Activated T-helper 2 cell treated with anti-CD3 and anti-CD28 coated beads, Interferon-gamma antibody, Interleukin-2, Interleukin-4, amounts not matched to agents 10 μg/mL and 5 μg/mL and 100 μg/mL, durations not matched to agents 14 hours and 24 hours and 36 hours (primary cell): ENCODE measurements at regions not wholly inside any gene's neighbourhood (a gene's known extent, or its start where the extent isn't known, plus 50 kb on each side); places are given as distances from the start of the nearest gene placed in this dataset.
"Not testable (repeated sequence)": the region's sequence is repeated elsewhere in the genome, so short reads cannot be mapped to it uniquely, and the experiment has no call there.

Experiments
- DNase-seq: peaks from one replicate; pipeline ENCODE4 v3.0.0; 2021; ENCODE audit warnings: low spot score
- H3K27ac Mint-ChIP-seq: one replicate; pipeline ENCODE4 v1.8.0; 2021; ENCODE audit warnings: mixed read lengths
- H3K27me3 Mint-ChIP-seq: one replicate; pipeline ENCODE4 v1.8.0; 2021; ENCODE audit warnings: low read depth, mixed read lengths
- H3K36me3 Mint-ChIP-seq: one replicate; pipeline ENCODE4 v1.8.0; 2021; ENCODE audit warnings: low read depth, mixed read lengths
- H3K4me1 Mint-ChIP-seq: one replicate; pipeline ENCODE4 v1.8.0; 2021; ENCODE audit warnings: low read depth, mixed read lengths
- H3K4me3 Mint-ChIP-seq: one replicate; pipeline ENCODE4 v1.8.0; 2021; ENCODE audit warnings: low read depth, mild to moderate bottlenecking, moderate library complexity, mixed read lengths
- H3K9me3 Mint-ChIP-seq: one replicate; pipeline ENCODE4 v1.8.0; 2021; ENCODE audit warnings: mixed read lengths
- intact Hi-C: fragments of 100-400 bp; cut with micrococcal nuclease; formaldehyde crosslinking; loops from one replicate; pipeline ENCODE4 v1.15.1; 2023

- Mint-ChIP-seq H3K4me1 (no peaks in the 10 kb centered on the region), H3K27me3 (no peaks in the 10 kb centered on the region), H3K4me3 (no peak overlapping the region), H3K36me3 (no peaks in the 10 kb centered on the region), H3K27ac (no peak overlapping the region), H3K9me3 (peaks cover 14% of the 10 kb centered on the region)
- DNase-seq = no peak
- intact Hi-C loops = no loop called here
Observed at GRCh38 chr10:33602278-33602677, 267.8 kb upstream of the NRP1 start.

- Mint-ChIP-seq H3K27ac (no peak overlapping the region), H3K27me3 (no peaks in the 10 kb centered on the region), H3K4me1 (no peaks in the 10 kb centered on the region), H3K4me3 (no peak overlapping the region), H3K9me3 (peaks cover 14% of the 10 kb centered on the region), H3K36me3 (no peaks in the 10 kb centered on the region)
- no peak for DNase-seq
- intact Hi-C loops = no loop called here
Observed at GRCh38 chr10:33600381-33600780, 265.9 kb upstream of the NRP1 start.

- DNase-seq = no peak
- Mint-ChIP-seq H3K36me3 (no peaks in the 10 kb centered on the region), H3K4me1 (no peaks in the 10 kb centered on the region), H3K27ac (no peak overlapping the region), H3K9me3 (peaks cover 14% of the 10 kb centered on the region), H3K4me3 (no peak overlapping the region), H3K27me3 (no peaks in the 10 kb centered on the region)
- intact Hi-C loops = no loop called here
Observed at GRCh38 chr10:33596422-33596821, 262.0 kb upstream of the NRP1 start.

GRCh38 chr10:33594475-33594874 lies 260.0 kb upstream of the NRP1 start:
- Mint-ChIP-seq H3K4me1 (no peaks in the 10 kb centered on the region), H3K4me3 (no peak overlapping the region), H3K27me3 (no peaks in the 10 kb centered on the region), H3K9me3 (peaks cover 10% of the 10 kb centered on the region), H3K36me3 (no peaks in the 10 kb centered on the region), H3K27ac (no peak overlapping the region)
- DNase-seq = no peak
- intact Hi-C loops = no loop called here

- no peak for DNase-seq
- intact Hi-C loops = no loop called here
- no peak overlapping the region for H3K4me3 Mint-ChIP-seq
- no peaks in the 10 kb centered on the region for H3K9me3 Mint-ChIP-seq
- H3K27ac Mint-ChIP-seq = no peak overlapping the region
- no peaks in the 10 kb centered on the region for H3K4me1 Mint-ChIP-seq
- no peaks in the 10 kb centered on the region for H3K27me3 Mint-ChIP-seq
- no peaks in the 10 kb centered on the region for H3K36me3 Mint-ChIP-seq
Observed at GRCh38 chr10:33588974-33589600, 254.6 kb upstream of the NRP1 start.

- H3K27me3 Mint-ChIP-seq, H3K27ac Mint-ChIP-seq, H3K4me3 Mint-ChIP-seq, intact Hi-C loops, H3K9me3 Mint-ChIP-seq, H3K36me3 Mint-ChIP-seq, H3K4me1 Mint-ChIP-seq, DNase-seq: not testable (repeated sequence)
Observed at GRCh38 chr10:33584596-33584995, 250.1 kb upstream of the NRP1 start.

- no peaks in the 10 kb centered on the region for H3K9me3 Mint-ChIP-seq
- H3K27me3 Mint-ChIP-seq = no peaks in the 10 kb centered on the region
- H3K4me3 Mint-ChIP-seq = no peak overlapping the region
- intact Hi-C loops = no loop called here
- no peaks in the 10 kb centered on the region for H3K4me1 Mint-ChIP-seq
- H3K27ac Mint-ChIP-seq = no peak overlapping the region
- DNase-seq = no peak
- H3K36me3 Mint-ChIP-seq = no peaks in the 10 kb centered on the region
Observed at GRCh38 chr10:33579996-33580395, 245.5 kb upstream of the NRP1 start.

- Mint-ChIP-seq H3K36me3 (no peaks in the 10 kb centered on the region), H3K27ac (no peak overlapping the region), H3K4me1 (no peaks in the 10 kb centered on the region), H3K27me3 (no peaks in the 10 kb centered on the region), H3K4me3 (no peak overlapping the region), H3K9me3 (no peaks in the 10 kb centered on the region)
- intact Hi-C loops = no loop called here
- DNase-seq = no peak
Observed at GRCh38 chr10:33573606-33574005, 239.1 kb upstream of the NRP1 start.

GRCh38 chr10:33571616-33572015 lies 237.1 kb upstream of the NRP1 start:
- Mint-ChIP-seq H3K27me3 (no peaks in the 10 kb centered on the region), H3K36me3 (no peaks in the 10 kb centered on the region), H3K4me3 (no peak overlapping the region), H3K27ac (no peak overlapping the region), H3K4me1 (no peaks in the 10 kb centered on the region), H3K9me3 (no peaks in the 10 kb centered on the region)
- intact Hi-C loops = no loop called here
- no peak for DNase-seq

GRCh38 chr10:33570495-33570894 lies 236.0 kb upstream of the NRP1 start:
- no peaks in the 10 kb centered on the region for H3K9me3 Mint-ChIP-seq
- no peaks in the 10 kb centered on the region for H3K27me3 Mint-ChIP-seq
- H3K4me1 Mint-ChIP-seq = no peaks in the 10 kb centered on the region
- intact Hi-C loops = no loop called here
- H3K4me3 Mint-ChIP-seq = no peak overlapping the region
- H3K27ac Mint-ChIP-seq = no peak overlapping the region
- DNase-seq = no peak
- no peaks in the 10 kb centered on the region for H3K36me3 Mint-ChIP-seq

- Mint-ChIP-seq H3K4me1 (no peaks in the 10 kb centered on the region), H3K36me3 (no peaks in the 10 kb centered on the region), H3K4me3 (no peak overlapping the region), H3K27me3 (no peaks in the 10 kb centered on the region), H3K9me3 (no peaks in the 10 kb centered on the region), H3K27ac (no peak overlapping the region)
- intact Hi-C loops = no loop called here
- no peak for DNase-seq
Observed at GRCh38 chr10:33569702-33570101, 235.2 kb upstream of the NRP1 start.

GRCh38 chr10:33566426-33566825 lies 232.0 kb upstream of the NRP1 start:
- Mint-ChIP-seq H3K9me3 (no peaks in the 10 kb centered on the region), H3K4me3 (no peak overlapping the region), H3K4me1 (no peaks in the 10 kb centered on the region), H3K27ac (no peak overlapping the region), H3K27me3 (no peaks in the 10 kb centered on the region), H3K36me3 (no peaks in the 10 kb centered on the region)
- intact Hi-C loops = no loop called here
- no peak for DNase-seq

- no peaks in the 10 kb centered on the region for H3K27me3 Mint-ChIP-seq
- no peak overlapping the region for H3K27ac Mint-ChIP-seq
- no peaks in the 10 kb centered on the region for H3K4me1 Mint-ChIP-seq
- intact Hi-C loops = no loop called here
- no peak for DNase-seq
- H3K36me3 Mint-ChIP-seq = no peaks in the 10 kb centered on the region
- no peak overlapping the region for H3K4me3 Mint-ChIP-seq
- H3K9me3 Mint-ChIP-seq = no peaks in the 10 kb centered on the region
Observed at GRCh38 chr10:33566001-33566400, 231.5 kb upstream of the NRP1 start.

GRCh38 chr10:33565231-33565630 lies 230.8 kb upstream of the NRP1 start:
- H3K27ac Mint-ChIP-seq = no peak overlapping the region
- no peaks in the 10 kb centered on the region for H3K4me1 Mint-ChIP-seq
- DNase-seq = no peak
- H3K27me3 Mint-ChIP-seq = no peaks in the 10 kb centered on the region
- H3K4me3 Mint-ChIP-seq = no peak overlapping the region
- intact Hi-C loops = no loop called here
- H3K9me3 Mint-ChIP-seq = no peaks in the 10 kb centered on the region
- H3K36me3 Mint-ChIP-seq = no peaks in the 10 kb centered on the region
